CD14-positive monocyte (primary cell): ENCODE measurements at regions not wholly inside any gene's neighbourhood (a gene's known extent, or its start where the extent isn't known, plus 50 kb on each side); places are given as distances from the start of the nearest gene placed in this dataset.

Experiments
- DNase-seq, 3 donors: peaks; one replicate each; pipeline ENCODE4 v3.0.0-alpha.2; 2011 to 2022
- H2AFZ ChIP-seq: 2 replicates; pipeline ENCODE4 v1.6.0; 2012; ENCODE audit warnings: mild to moderate bottlenecking, low read depth, low read length, inconsistent platforms; ENCODE audit not compliant: insufficient read depth, poor library complexity, severe bottlenecking
- H3K27ac ChIP-seq, 2 donors: 1 replicate in 1 of 2; 2 replicates in 1 of 2; pipeline ENCODE4 v1.5.1; 2012 to 2013; ENCODE audit warnings: low read length in 2 of 2, control low read depth in 1 of 2, inconsistent platforms in 1 of 2, low read depth in 1 of 2, mild to moderate bottlenecking in 1 of 2
- H3K27me3 ChIP-seq, 2 donors: one replicate each; pipeline versions ENCODE4 v1.6.0 to v1.6.1; 2011 to 2013; ENCODE audit warnings: low read length in 2 of 2; ENCODE audit not compliant: control insufficient read depth in 2 of 2, insufficient read depth in 2 of 2
- H3K36me3 ChIP-seq, 2 donors: replicated peaks in 1 of 2; 1 replicate in 1 of 2; 2 replicates in 1 of 2; pipeline versions ENCODE4 v1.5.1 to v1.6.1; 2012 to 2013; ENCODE audit warnings: low read length in 2 of 2, control low read depth in 1 of 2, inconsistent platforms in 1 of 2, mild to moderate bottlenecking in 1 of 2; ENCODE audit not compliant: insufficient read depth in 2 of 2, control insufficient read depth in 1 of 2
- H3K4me1 ChIP-seq, 2 donors: 1 replicate in 1 of 2; 2 replicates in 1 of 2; pipeline versions ENCODE4 v1.5.1 to v1.6.1; 2012 to 2013; ENCODE audit warnings: low read length in 2 of 2, control low read depth in 1 of 2, inconsistent platforms in 1 of 2, mild to moderate bottlenecking in 1 of 2, moderate library complexity in 1 of 2; ENCODE audit not compliant: insufficient read depth in 2 of 2, control insufficient read depth in 1 of 2
- H3K4me2 ChIP-seq: replicated peaks from 2 replicates; pipeline ENCODE3; 2012; ENCODE audit warnings: low read length, moderate library complexity, mild to moderate bottlenecking; ENCODE audit not compliant: poor library complexity, severe bottlenecking; ENCODE audit errors: extremely low read depth
- H3K4me3 ChIP-seq, 3 experiments: fragments of 200-600 bp in 1 of 3; sonication (generic) in 1 of 3; replicated peaks in 1 of 3; 1 replicate in 2 of 3; 2 replicates in 1 of 3; pipeline ENCODE4 v1.5.1; 2011 to 2013; ENCODE audit warnings: low read length in 3 of 3, mild to moderate bottlenecking in 3 of 3, control low read depth in 2 of 3, low read depth in 2 of 3, inconsistent platforms in 1 of 3, moderate library complexity in 1 of 3
- H3K79me2 ChIP-seq: 2 replicates; pipeline ENCODE4 v1.6.0; 2012; ENCODE audit warnings: mild to moderate bottlenecking, control low read depth, inconsistent platforms, low read length, moderate library complexity; ENCODE audit not compliant: insufficient read depth
- H3K9ac ChIP-seq: 2 replicates; pipeline ENCODE4 v1.6.0; 2017; ENCODE audit warnings: low read length, mild to moderate bottlenecking; ENCODE audit not compliant: insufficient read depth, poor library complexity, severe bottlenecking
- H3K9me3 ChIP-seq, 2 donors: replicated peaks in 1 of 2; 1 replicate in 1 of 2; 2 replicates in 1 of 2; pipeline versions ENCODE4 v1.5.1 to v1.6.1; 2012 to 2013; ENCODE audit warnings: low read length in 2 of 2, control low read depth in 1 of 2; ENCODE audit not compliant: control insufficient read depth in 1 of 2, insufficient read depth in 1 of 2
- H4K20me1 ChIP-seq: 2 replicates; pipeline ENCODE4 v1.6.0; 2012; ENCODE audit warnings: mild to moderate bottlenecking, low read length, control low read depth, moderate library complexity; ENCODE audit not compliant: insufficient read depth
- H3K27ac Mint-ChIP-seq, 7 donors: one replicate each; pipeline ENCODE4 v1.8.0; 2020; ENCODE audit warnings: mild to moderate bottlenecking in 7 of 7, mixed read lengths in 7 of 7, moderate library complexity in 6 of 7, inconsistent platforms in 2 of 7
- H3K27me3 Mint-ChIP-seq, 3 donors: one replicate each; pipeline ENCODE4 v1.8.0; 2021 to 2022; ENCODE audit warnings: low read depth in 3 of 3, mild to moderate bottlenecking in 3 of 3, mixed read lengths in 3 of 3, moderate library complexity in 3 of 3, inconsistent platforms in 1 of 3
- H3K36me3 Mint-ChIP-seq, 2 donors: one replicate each; pipeline ENCODE4 v1.8.0; 2020; ENCODE audit warnings: mixed read lengths in 2 of 2, inconsistent platforms in 1 of 2, mild to moderate bottlenecking in 1 of 2
- H3K4me1 Mint-ChIP-seq: one replicate; pipeline ENCODE4 v1.8.0; 2020; ENCODE audit warnings: mild to moderate bottlenecking, mixed read lengths
- H3K4me3 Mint-ChIP-seq, 2 donors: one replicate each; pipeline ENCODE4 v1.8.0; 2020; ENCODE audit warnings: mild to moderate bottlenecking in 2 of 2, mixed read lengths in 2 of 2, moderate library complexity in 1 of 2
- H3K9me3 Mint-ChIP-seq, 7 donors: one replicate each; pipeline ENCODE4 v1.8.0; 2020 to 2022; ENCODE audit warnings: mixed read lengths in 7 of 7, mild to moderate bottlenecking in 6 of 7, moderate library complexity in 6 of 7, inconsistent platforms in 2 of 7
- WGBS: methylation state at CpG from one replicate; pipeline ENCODE4 v1.1.5; 2013; ENCODE audit warnings: missing lambda C conversion rate; ENCODE audit not compliant: insufficient coverage; 5-methylcytosine and 5-hydroxymethylcytosine counted together
- intact Hi-C, 2 donors: fragments of 100-400 bp; cut with micrococcal nuclease; formaldehyde crosslinking; loops; one replicate each; pipeline versions ENCODE4 v1.15.0 to v1.15.1; 2023
- TF ChIP-seq, protein P1 (sequence below): fragments of 200-600 bp; IDR thresholded peaks from one replicate; pipeline ENCODE4 v1.8.0; 2022; ENCODE audit warnings: antibody characterized with exemption, mild to moderate bottlenecking

DNA sequence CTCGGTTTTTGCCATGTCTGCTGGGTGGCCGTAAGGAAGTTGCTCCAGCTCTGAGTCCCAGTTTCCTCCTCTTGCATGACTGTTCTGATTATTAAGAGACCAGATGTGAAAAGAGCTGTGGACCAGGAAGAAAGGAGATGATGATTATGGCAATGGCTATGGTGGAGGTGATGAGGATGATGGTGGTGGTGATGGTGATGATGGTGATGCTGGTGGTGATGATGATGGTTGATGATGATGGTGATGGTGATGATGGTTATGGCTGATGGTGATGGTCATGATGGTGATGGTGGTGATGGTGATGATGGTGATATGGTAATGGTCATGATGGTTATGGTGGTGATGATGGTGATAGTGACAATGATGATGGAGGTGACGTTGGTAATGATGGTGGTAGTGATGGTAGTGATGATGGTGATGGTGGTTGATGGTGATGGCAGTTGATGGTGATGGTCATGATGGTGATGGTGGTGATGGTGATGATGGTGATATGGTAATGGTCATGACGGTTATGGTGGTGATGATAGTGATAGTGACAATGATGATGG lies 107.8 kb upstream of the NKX1-1 start:
- Mint-ChIP-seq H3K4me1 (no peaks in the 10 kb centered on the region), H3K4me3 (no peak overlapping the region), H3K27me3 (peaks cover 3 to 25% (median 9%) of the 10 kb centered on the region in 3 donors), H3K27ac (no peak overlapping the region), H3K9me3 (peaks cover 0 to 4% (median 0%) of the 10 kb centered on the region in 7 donors), H3K36me3 (no peaks in the 10 kb centered on the region)
- H3K4me1 ChIP-seq, result peaks cover 0 to 6% of the 10 kb centered on the region in 2 donors
- H3K4me2 ChIP-seq, result peak overlapping the region; percentile 52
- no peak overlapping the region for H2AFZ ChIP-seq
- no peaks in the 10 kb centered on the region for H3K79me2 ChIP-seq
- peaks cover 0 to 4% of the 10 kb centered on the region in 2 donors for H3K9me3 ChIP-seq
- intact Hi-C loops, result no loop called here
- peaks cover 0 to 11% of the 10 kb centered on the region in 2 donors for H3K27me3 ChIP-seq
- H3K4me3 ChIP-seq, result no peak overlapping the region
- 92% methylated on average over 4 of the region's 4 CpGs for WGBS
- no peaks in the 10 kb centered on the region for H4K20me1 ChIP-seq
- H3K27ac ChIP-seq, result no peak overlapping the region
- TF ChIP-seq, protein P1, sequence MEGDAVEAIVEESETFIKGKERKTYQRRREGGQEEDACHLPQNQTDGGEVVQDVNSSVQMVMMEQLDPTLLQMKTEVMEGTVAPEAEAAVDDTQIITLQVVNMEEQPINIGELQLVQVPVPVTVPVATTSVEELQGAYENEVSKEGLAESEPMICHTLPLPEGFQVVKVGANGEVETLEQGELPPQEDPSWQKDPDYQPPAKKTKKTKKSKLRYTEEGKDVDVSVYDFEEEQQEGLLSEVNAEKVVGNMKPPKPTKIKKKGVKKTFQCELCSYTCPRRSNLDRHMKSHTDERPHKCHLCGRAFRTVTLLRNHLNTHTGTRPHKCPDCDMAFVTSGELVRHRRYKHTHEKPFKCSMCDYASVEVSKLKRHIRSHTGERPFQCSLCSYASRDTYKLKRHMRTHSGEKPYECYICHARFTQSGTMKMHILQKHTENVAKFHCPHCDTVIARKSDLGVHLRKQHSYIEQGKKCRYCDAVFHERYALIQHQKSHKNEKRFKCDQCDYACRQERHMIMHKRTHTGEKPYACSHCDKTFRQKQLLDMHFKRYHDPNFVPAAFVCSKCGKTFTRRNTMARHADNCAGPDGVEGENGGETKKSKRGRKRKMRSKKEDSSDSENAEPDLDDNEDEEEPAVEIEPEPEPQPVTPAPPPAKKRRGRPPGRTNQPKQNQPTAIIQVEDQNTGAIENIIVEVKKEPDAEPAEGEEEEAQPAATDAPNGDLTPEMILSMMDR, result no peak
- H3K9ac ChIP-seq, result no peak overlapping the region
- H3K36me3 ChIP-seq, result no peaks in the 10 kb centered on the region
- DNase-seq, result no peak

DNA sequence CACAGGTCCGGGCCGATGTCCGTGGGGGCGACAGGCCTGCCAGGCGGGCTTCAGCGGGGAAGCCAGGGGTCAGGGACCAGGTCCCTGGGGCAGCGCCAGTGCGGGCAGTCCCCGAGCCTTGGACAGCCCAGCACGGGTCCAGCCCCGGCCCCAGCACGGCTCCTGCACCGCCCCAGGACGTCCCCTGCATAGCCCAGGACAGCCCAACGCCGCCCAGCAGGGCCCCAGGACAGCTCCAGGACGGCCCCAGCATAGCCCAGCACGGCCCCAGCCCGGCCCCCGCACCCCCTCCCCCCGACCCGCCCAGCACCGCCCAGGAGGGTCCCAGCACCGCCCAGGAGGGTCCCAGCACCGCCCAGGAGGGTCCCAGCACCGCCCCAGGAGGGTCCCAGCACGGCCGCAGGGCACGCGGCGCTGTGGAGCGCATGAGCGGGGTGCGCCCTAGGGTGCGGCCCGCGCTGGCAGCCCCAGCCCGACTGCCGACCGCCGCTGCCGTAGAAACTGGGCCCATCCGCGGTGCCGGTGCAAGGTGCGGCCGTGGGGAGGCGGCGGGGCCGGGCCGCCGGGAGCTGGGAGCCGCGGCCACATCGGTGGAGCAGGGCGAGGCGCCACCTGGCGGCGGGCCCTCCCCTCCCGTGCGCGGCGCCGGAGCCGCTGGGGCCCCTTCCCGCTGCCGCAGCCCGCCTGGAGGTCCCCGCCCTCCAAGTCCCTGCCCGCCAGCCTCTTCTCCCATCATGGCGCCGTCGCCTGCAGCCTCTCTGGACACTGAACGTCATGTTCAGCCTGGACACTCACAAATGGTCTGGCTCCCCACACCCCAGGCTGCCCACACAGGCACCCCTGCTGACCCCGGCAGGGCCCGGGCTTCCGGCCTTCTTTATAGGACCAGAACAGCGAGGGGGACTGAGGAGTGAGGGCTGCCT lies 106.8 kb upstream of the NKX1-1 start:
- Histone ChIP-seq H3K79me2 (no peaks in the 10 kb centered on the region), H2AFZ (peak overlapping the region; percentile 53), H3K27ac (no peak overlapping the region), H3K4me1 (peaks cover 0 to 6% of the 10 kb centered on the region in 2 donors), H4K20me1 (no peaks in the 10 kb centered on the region), H3K4me3 (peak overlapping the region in 1 of 3 experiments; percentile 42), H3K4me2 (peak overlapping the region; percentile 52), H3K9me3 (peaks cover 0 to 4% of the 10 kb centered on the region in 2 donors), H3K36me3 (no peaks in the 10 kb centered on the region), H3K9ac (no peak overlapping the region), H3K27me3 (peaks cover 0 to 11% of the 10 kb centered on the region in 2 donors)
- Mint-ChIP-seq H3K36me3 (no peaks in the 10 kb centered on the region), H3K27ac (no peak overlapping the region), H3K4me3 (peak overlapping the region in 1 of 2 donors; percentile 54), H3K4me1 (no peaks in the 10 kb centered on the region), H3K9me3 (peaks cover 0 to 4% (median 0%) of the 10 kb centered on the region in 7 donors), H3K27me3 (peaks cover 4 to 26% (median 7%) of the 10 kb centered on the region in 3 donors)
- 10% methylated on average over 62 of the region's 78 CpGs for WGBS
- peak; percentile 4 to 10 (median 5) for DNase-seq
- TF ChIP-seq, protein P1, result peak; percentile 66
- intact Hi-C loops, result no loop called here
